ENCODE measurements at regions not wholly inside any gene's neighbourhood (a gene's known extent, or its start where the extent isn't known, plus 50 kb on each side); places are given as distances from the start of the nearest gene placed in this dataset.

- H3K9me2 ChIP-seq (ENCODE audit: insufficient read depth, low read length) = no peaks in the 10 kb centered on the region
- DNase-seq (ENCODE audit: low spot score) = no peak
- no peaks in the 10 kb centered on the region for H3K9me3 ChIP-seq (ENCODE audit: low read length)
- no peak for TF ChIP-seq EZH2phosphoT487 (IDR thresholded peaks at IDR 0.05; ENCODE audit: borderline replicate concordance, low read depth, low read length)
- TF ChIP-seq, protein P1, sequence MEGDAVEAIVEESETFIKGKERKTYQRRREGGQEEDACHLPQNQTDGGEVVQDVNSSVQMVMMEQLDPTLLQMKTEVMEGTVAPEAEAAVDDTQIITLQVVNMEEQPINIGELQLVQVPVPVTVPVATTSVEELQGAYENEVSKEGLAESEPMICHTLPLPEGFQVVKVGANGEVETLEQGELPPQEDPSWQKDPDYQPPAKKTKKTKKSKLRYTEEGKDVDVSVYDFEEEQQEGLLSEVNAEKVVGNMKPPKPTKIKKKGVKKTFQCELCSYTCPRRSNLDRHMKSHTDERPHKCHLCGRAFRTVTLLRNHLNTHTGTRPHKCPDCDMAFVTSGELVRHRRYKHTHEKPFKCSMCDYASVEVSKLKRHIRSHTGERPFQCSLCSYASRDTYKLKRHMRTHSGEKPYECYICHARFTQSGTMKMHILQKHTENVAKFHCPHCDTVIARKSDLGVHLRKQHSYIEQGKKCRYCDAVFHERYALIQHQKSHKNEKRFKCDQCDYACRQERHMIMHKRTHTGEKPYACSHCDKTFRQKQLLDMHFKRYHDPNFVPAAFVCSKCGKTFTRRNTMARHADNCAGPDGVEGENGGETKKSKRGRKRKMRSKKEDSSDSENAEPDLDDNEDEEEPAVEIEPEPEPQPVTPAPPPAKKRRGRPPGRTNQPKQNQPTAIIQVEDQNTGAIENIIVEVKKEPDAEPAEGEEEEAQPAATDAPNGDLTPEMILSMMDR (conservative IDR thresholded peaks at IDR 0.05; ENCODE audit: low read length) = no peak
- no peak overlapping the region for H3K4me2 ChIP-seq (ENCODE audit: low read length)
- ChIA-PET CTCF (ENCODE audit: unreplicated experiment) (no interaction called here), POLR2A (no interaction called here)
- H3K4me1 ChIP-seq (ENCODE audit: insufficient read depth, low read length, poor library complexity, severe bottlenecking) = no peaks in the 10 kb centered on the region
- H3K79me2 ChIP-seq (ENCODE audit: insufficient read depth, low read depth, low read length) = no peaks in the 10 kb centered on the region
- no peak overlapping the region for H3K4me3 ChIP-seq (ENCODE audit: low read depth, low read length, poor library complexity, severe bottlenecking)
- intact Hi-C loops (cut with micrococcal nuclease; ENCODE audit: unreplicated experiment) = no loop called here
- no peaks in the 10 kb centered on the region for H4K20me1 ChIP-seq (ENCODE audit: insufficient read depth, low read length)
- no TSS peak for BruUV-seq (replicated peaks)
- H2AFZ ChIP-seq (ENCODE audit: low read length) = no peak overlapping the region
- no peaks in the 10 kb centered on the region for H3K36me3 ChIP-seq (ENCODE audit: insufficient read depth, low read length)
- no peak overlapping the region for H3K27ac ChIP-seq (ENCODE audit: low read depth, low read length, poor library complexity, severe bottlenecking)
These were observed 215.5 kb downstream of the CYLC2 start for GRCh38 chr9:103210607-103211006.

- Histone ChIP-seq H2AFZ (ENCODE audit: low read length) (no peak overlapping the region), H3K9me3 (ENCODE audit: low read length) (no peaks in the 10 kb centered on the region), H3K9me2 (ENCODE audit: insufficient read depth, low read length) (no peaks in the 10 kb centered on the region), H3K4me1 (ENCODE audit: insufficient read depth, low read length, poor library complexity, severe bottlenecking) (no peaks in the 10 kb centered on the region), H4K20me1 (ENCODE audit: insufficient read depth, low read length) (no peaks in the 10 kb centered on the region), H3K4me2 (ENCODE audit: low read length) (no peak overlapping the region), H3K4me3 (ENCODE audit: low read depth, low read length, poor library complexity, severe bottlenecking) (no peak overlapping the region), H3K79me2 (ENCODE audit: insufficient read depth, low read depth, low read length) (no peaks in the 10 kb centered on the region), H3K27ac (ENCODE audit: low read depth, low read length, poor library complexity, severe bottlenecking) (no peak overlapping the region), H3K36me3 (ENCODE audit: insufficient read depth, low read length) (no peaks in the 10 kb centered on the region)
- ChIA-PET CTCF (ENCODE audit: unreplicated experiment) (no interaction called here), POLR2A (no interaction called here)
- no TSS peak for BruUV-seq (replicated peaks)
- no peak for DNase-seq (ENCODE audit: low spot score)
- intact Hi-C loops (cut with micrococcal nuclease; ENCODE audit: unreplicated experiment) = no loop called here
- TF ChIP-seq, protein P1 (conservative IDR thresholded peaks at IDR 0.05; ENCODE audit: low read length) = no peak
- no peak for TF ChIP-seq EZH2phosphoT487 (IDR thresholded peaks at IDR 0.05; ENCODE audit: borderline replicate concordance, low read depth, low read length)
These were observed 220.1 kb downstream of the CYLC2 start for GRCh38 chr9:103215197-103215596.

DNA sequence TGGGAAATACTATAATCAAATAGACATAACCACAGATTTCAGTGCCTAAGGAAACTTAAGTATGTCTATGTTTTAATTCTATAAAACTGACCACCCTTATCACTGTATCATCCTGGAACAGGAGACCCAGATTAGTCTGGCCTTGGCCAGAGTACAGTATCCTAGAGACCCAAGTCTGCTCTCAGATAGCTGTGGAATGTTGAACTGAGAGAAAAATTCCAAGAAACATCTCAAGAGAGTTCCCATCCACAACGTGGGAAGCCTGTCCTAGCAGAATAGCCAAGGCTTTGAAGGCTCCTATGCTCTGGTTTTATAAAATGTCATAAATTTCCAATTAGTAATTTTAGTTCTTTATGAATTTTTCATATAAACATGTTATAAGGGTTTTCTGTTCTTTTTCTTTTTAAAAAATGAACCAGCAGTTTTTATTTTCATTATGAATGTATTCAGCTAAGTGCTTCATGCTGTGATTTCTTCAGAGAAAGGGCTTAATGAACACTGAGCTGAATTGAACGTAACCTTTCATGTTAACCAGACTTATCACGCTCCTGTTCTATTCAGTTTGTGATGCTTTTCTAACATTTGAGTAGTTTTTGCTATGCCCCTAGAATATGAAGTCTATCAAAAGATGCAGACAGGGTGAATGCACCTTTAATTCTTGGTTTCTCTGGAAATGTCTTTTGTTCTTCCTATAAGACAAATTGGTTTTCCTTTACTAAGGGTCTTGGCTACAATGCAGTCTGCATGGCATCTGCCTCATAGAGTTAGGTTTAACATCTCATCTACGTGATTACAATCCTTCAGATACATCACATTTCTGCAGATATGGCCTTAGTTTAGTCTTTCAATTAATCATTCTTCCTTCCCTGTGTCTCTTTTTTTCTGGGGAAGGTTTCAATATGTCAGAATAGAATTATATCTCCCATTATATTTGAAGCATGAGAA lies 230.8 kb downstream of the CYLC2 start:
- ChIA-PET CTCF (ENCODE audit: unreplicated experiment) (no interaction called here), POLR2A (no interaction called here)
- H3K79me2 ChIP-seq (ENCODE audit: insufficient read depth, low read depth, low read length) = no peaks in the 10 kb centered on the region
- H2AFZ ChIP-seq (ENCODE audit: low read length) = no peak overlapping the region
- H3K4me1 ChIP-seq (ENCODE audit: insufficient read depth, low read length, poor library complexity, severe bottlenecking) = no peaks in the 10 kb centered on the region
- no peak overlapping the region for H3K4me3 ChIP-seq (ENCODE audit: low read depth, low read length, poor library complexity, severe bottlenecking)
- DNase-seq (ENCODE audit: low spot score) = no peak
- H3K9me2 ChIP-seq (ENCODE audit: insufficient read depth, low read length) = no peaks in the 10 kb centered on the region
- H3K36me3 ChIP-seq (ENCODE audit: insufficient read depth, low read length) = no peaks in the 10 kb centered on the region
- TF ChIP-seq, protein P1 (conservative IDR thresholded peaks at IDR 0.05; ENCODE audit: low read length) = no peak
- no peak for TF ChIP-seq EZH2phosphoT487 (IDR thresholded peaks at IDR 0.05; ENCODE audit: borderline replicate concordance, low read depth, low read length)
- H3K9me3 ChIP-seq (ENCODE audit: low read length) = no peaks in the 10 kb centered on the region
- no peak overlapping the region for H3K27ac ChIP-seq (ENCODE audit: low read depth, low read length, poor library complexity, severe bottlenecking)
- H4K20me1 ChIP-seq (ENCODE audit: insufficient read depth, low read length) = no peaks in the 10 kb centered on the region
- intact Hi-C loops (cut with micrococcal nuclease; ENCODE audit: unreplicated experiment) = no loop called here
- no TSS peak for BruUV-seq (replicated peaks)
- no peak overlapping the region for H3K4me2 ChIP-seq (ENCODE audit: low read length)

Data from OCI-LY7 (cell line).